ENCODE measurements at regions not wholly inside any gene's neighbourhood (a gene's known extent, or its start where the extent isn't known, plus 50 kb on each side); places are given as distances from the start of the nearest gene placed in this dataset.

- TF ChIP-seq CTCF (IDR thresholded peaks at IDR 0.05) = no peak
- TF ChIP-seq POLR2A (IDR thresholded peaks at IDR 0.05) = no peak
Measured at GRCh38 chr14:27098451-27098850, 500.6 kb upstream of the NOVA1 start.

Measured in heart left ventricle (tissue), 13 donors.